HG03159 (cell line): ENCODE measurements at regions not wholly inside any gene's neighbourhood (a gene's known extent, or its start where the extent isn't known, plus 50 kb on each side); places are given as distances from the start of the nearest gene placed in this dataset.

Experiments used
- ATAC-seq: cut with Tn5 transposase; IDR thresholded peaks from one replicate; pipeline ENCODE4 v1.9.1; 2021; ENCODE audit warnings: mild to moderate bottlenecking, moderate library complexity; ENCODE audit not compliant: unreplicated experiment

- no peak for ATAC-seq
Measured at GRCh38 chr7:33806298-33807154, 98.8 kb upstream of the BMPER start.

- ATAC-seq, result no peak
Measured at GRCh38 chr7:33807155-33807530, 98.2 kb upstream of the BMPER start.

DNA sequence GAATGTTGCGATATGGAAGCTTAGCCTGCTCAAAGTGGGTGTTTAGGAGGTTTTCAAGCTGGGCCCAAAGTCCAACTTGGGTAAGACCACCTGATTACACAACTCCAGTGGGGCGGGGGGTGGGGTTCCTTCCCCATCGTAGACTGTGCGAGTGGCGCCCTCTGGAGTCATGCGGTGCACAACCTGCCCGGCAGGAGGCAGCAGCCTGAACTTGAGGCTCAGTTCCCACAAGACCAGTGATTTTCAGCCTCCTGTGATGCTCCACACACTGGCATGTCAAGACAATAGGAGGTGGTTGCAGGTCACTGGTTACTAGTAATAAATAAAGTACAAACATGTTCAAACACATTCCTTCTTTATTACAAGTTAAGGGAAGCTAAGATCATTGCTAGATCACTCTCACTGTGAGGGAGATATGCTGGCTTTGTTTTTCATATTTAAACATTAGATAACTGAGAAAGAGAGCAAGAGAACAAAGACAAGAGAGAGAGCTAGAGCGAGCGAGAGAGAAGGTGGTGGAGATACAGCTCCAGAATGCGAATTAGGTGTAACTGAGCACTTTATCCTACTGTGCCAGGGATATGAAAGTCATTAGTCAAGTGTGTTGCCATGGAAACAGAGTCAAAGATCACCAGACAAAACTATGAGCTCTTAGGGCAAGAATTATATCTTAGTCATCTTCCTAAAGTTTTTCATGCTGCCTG lies 97.4 kb upstream of the BMPER start:
- ATAC-seq, result no peak

DNA sequence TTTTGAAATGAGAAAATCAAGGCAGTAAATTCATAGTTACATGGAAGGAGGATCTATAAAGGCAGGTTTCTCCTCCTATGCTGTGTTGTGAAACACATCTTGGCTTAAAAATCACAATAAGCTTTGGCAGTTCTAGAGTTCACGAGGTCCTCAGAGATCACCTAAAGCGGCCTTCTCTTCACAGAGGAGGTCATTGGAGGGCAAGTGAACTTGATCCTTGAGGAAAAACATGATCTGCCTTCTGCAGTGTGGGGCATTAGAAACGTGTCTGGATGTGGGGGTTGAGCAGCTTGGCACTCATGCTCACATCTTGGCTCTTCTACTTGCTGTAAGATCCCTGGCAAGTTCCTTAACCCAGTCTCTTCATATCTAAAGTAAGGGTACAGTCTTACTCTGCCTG lies 96.1 kb upstream of the BMPER start:
- ATAC-seq, result no peak

DNA sequence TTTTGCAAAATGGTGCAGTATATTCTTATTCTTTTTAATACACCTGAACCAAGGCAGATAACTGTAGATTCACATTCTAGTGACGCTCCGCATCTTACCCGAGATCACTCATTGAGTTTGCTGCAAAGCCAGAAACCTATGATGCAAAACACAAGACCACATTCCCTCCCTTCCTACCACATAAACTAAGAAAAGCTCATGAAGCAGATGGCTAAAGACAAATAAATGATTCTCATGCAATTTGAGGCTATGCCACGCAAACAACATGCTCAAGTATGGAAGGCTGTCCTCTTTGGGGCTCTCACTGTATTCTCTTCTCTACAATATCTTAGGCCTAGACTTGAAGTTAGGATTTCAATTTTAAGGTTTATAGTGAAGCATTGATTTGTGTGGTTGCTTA lies 95.0 kb upstream of the BMPER start:
- ATAC-seq, result no peak

- ATAC-seq, result no peak
Measured at GRCh38 chr7:33813331-33813730, 92.0 kb upstream of the BMPER start.

DNA sequence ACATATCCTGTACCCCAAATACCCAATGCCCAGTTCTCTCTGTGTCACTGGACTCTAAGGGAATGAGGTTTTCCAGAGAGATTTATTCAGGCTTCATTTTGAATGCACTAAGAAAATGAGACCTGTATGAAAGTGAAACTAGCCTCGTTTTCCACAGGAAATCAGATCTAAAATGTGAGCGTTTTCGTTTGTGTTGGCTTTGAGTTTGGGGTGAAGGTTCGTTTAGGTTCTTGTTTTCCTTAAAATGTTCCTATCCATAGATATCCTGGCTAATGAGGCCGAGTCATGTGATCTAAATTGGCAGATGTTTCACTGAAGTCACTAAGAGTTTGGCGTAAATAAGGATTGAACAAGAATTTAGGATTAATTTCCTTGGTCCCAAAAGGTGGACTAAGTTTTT lies 90.9 kb upstream of the BMPER start:
- no peak for ATAC-seq

DNA sequence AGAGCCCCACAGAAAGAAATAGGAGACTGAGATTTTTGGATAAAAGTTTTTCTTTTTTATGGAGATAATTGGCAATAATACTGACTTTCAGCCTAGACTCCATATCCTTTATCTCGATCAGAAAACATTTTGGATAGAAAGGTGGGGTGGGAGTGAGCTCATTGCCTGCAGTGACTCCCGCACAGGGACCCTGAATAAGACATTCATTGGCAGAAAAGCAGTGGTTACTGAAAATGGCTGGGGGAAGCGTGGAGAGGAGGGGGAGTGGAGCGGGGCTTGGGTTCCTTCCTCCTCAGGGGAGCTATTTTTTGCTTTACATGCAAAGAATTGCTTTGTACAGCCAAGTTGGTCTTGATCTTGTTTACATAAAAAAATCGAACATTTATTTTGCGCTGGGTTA lies 90.4 kb upstream of the BMPER start:
- no peak for ATAC-seq

GRCh38 chr7:33815336-33815735 lies 90.0 kb upstream of the BMPER start:
- no peak for ATAC-seq

- ATAC-seq, result no peak
Measured at GRCh38 chr7:33816106-33816505, 89.2 kb upstream of the BMPER start.

DNA sequence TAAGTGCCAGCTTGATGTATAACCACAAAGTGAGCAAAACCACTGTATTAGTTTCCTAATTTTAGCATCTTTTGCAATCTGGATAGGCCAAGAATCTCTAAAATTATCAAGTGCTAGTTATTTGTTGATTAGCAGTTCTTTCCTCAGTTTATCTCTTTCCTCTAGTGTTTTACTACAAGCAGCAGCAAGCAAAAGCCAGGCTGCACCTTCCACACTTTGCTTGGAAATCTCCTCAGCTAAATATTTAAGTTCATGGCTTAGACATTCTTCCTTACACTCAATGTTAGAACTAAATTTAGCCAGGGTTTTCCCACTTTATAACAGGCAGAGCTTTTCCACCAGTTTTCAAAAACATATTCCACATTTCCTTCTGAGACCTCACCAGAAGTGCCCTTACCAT lies 85.7 kb upstream of the BMPER start:
- no peak for ATAC-seq

GRCh38 chr7:33820206-33820605 lies 85.1 kb upstream of the BMPER start:
- no peak for ATAC-seq

GRCh38 chr7:33821970-33822369 lies 83.4 kb upstream of the BMPER start:
- ATAC-seq, result no peak

DNA sequence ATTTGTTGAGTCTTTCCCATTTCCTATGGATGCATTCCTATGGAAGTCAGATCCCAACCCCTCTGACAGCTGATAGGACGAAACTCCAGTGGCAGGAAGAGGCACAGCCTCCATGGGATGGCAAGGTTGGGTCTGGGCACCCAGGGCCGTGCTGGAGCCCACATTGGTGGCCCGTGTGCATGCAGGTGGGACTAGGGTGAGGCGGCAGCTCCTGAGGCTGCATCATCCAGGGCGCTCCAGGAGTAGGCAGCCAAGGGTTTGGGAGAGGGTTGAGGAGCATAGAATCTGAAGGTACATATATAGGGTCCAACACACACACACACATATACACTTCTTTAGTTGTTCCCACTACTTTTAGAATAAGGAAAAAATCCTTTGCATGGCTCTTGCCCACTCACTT lies 81.4 kb upstream of the BMPER start:
- ATAC-seq, result no peak

- ATAC-seq, result no peak
Measured at GRCh38 chr7:33824911-33825459, 80.4 kb upstream of the BMPER start.

DNA sequence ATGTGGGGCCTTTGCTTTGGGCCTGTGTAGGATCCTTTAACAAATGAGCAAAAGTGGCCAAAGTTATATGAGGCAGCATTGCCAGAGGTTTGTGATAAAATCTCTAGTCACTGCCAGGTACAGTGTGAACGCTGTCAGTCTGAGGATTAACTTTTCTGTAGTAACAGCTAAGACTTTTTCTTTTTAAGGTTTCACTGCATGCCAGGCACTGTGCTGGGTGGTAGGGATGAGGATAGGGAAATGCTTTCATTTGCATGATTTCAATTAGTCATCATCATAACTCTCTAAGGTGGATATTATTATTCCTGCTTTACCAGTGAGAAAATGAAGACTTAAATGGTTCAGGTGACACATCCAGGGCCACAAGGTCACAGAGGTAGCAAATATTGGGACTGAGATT lies 79.7 kb upstream of the BMPER start:
- no peak for ATAC-seq

GRCh38 chr7:33829536-33829935 lies 75.8 kb upstream of the BMPER start:
- no peak for ATAC-seq

DNA sequence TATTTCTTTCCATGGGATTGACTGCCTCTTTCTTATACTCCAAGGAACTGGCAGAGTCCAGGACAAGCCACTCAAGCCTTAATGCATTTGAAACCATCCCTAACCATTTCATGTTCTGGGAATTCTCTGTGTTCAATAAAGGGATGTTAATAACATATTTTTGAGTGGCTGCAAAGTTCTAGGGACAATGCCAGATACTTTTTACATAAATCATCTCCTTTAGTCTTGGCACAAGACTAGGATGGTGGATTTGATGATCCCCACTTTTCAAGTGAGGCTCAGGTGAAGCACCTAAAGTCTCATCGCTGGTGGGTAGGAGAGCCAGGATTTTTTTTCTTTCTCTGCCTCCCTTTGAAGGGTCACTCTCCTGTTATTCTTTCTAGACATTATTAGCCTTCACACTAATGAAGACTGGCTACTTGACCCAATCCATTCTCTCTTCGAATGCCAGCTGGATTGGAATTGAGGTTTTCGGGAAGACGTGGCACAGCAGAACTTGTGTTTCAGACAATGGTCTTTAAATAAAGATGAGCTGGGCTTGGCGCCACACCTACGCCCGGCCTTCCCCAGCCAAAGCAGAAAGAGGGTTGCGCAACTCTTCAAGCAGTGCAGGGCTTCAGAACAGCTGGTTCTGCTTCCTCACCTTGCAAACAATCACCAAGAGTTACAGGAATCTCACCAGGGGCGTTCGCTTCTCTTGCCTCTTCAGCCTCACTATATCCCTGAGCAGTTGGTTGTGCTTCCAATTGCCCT lies 73.8 kb upstream of the BMPER start:
- ATAC-seq, result no peak

DNA sequence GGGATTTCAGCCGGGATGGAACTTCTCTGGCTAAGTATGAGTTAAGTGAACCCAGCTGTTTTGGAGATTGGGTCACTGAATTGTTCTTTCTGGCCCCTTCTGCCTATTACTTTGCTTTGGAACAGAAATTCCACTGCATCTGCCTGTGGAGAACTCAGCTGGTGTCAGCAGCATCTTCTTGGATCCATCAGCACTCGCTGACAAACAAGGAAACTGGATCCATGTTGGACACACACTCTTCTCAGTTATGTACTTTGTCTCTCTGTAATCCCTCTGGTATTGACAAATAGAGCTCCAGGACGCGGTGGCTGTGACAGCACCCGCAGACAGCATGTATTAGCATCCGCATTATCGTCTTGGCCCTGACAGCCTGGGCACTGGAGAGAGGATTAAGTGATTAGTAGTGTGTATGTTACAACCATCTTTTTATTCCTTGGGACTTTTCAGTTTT lies 73.0 kb upstream of the BMPER start:
- no peak for ATAC-seq

DNA sequence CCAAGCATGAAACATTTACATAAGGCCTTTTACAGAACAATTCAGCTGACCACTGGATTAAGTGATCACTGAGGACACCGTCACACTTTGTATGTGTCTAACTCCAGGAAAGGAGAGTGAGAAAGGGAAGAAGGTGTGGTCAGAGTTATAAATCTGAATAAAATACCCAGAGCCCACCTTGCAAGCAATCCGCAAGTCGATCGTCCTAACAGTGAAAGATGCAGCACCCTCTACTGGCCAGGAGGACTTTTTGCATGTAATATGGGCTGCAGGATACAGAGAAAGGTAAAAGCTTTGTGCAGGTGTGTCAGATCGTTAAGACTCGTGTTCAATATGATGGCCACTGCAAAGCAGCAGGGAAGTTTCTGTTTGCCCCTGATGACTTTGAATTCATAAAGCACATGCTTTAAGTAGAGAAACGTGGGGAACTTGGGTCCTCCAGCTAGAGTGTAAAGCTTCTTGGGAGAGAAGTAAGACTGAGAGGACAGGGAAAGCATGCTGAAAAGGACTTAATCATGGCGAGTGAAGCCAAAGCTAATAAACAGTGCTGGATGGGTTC lies 68.5 kb upstream of the BMPER start:
- no peak for ATAC-seq

- ATAC-seq, result no peak
Measured at GRCh38 chr7:33837356-33837851, 67.9 kb upstream of the BMPER start.
